Retinal pigment epithelial cell (primary cell): ENCODE measurements at regions not wholly inside any gene's neighbourhood (a gene's known extent, or its start where the extent isn't known, plus 50 kb on each side); places are given as distances from the start of the nearest gene placed in this dataset.
"Not testable (repeated sequence)": the region's sequence is repeated elsewhere in the genome, so short reads cannot be mapped to it uniquely, and the experiment has no call there.

ENCODE experiments used
- DNase-seq: peaks from one replicate; pipeline ENCODE4 v3.0.0-alpha.2; 2010; ENCODE audit warnings: low read depth
- H3K4me3 ChIP-seq: 2 replicates; pipeline ENCODE4 v1.5.1; 2011; ENCODE audit warnings: mild to moderate bottlenecking, low read length, control low read depth, moderate library complexity
- CTCF ChIP-seq: conservative IDR thresholded peaks from 2 replicates; pipeline ENCODE4 v1.5.1; 2011; ENCODE audit warnings: low read depth, low read length, control low read depth, inconsistent platforms

GRCh38 chr2:106292627-106293026, 98.5 kb upstream of the UXS1 start:
- no peak for TF ChIP-seq CTCF
- no peak overlapping the region for H3K4me3 ChIP-seq
- no peak for DNase-seq

DNA sequence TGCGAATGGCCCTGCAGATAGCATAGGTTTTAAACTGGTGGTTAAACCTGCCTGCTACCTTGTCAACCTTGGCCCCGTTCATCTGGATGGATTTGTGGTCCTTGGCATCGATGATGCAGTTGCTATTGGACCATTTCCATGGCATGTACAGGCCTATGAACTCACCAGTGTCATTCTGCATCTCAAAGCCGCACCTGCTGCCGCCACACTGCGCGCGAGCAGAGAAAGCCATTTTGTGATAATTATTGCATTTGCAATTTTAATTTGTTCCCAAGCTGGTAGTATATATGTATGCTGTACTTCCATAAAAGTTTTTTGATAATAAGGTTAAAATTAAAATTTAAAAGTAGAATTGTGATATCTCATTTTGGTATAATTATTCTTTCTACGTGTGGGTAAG, 94.8 kb upstream of the UXS1 start:
- no peak for DNase-seq
- H3K4me3 ChIP-seq, result no peak overlapping the region
- no peak for TF ChIP-seq CTCF

- DNase-seq, result no peak
- H3K4me3 ChIP-seq, result no peak overlapping the region
- TF ChIP-seq CTCF, result no peak
Measured at GRCh38 chr2:106285237-106285829, 91.2 kb upstream of the UXS1 start.

DNA sequence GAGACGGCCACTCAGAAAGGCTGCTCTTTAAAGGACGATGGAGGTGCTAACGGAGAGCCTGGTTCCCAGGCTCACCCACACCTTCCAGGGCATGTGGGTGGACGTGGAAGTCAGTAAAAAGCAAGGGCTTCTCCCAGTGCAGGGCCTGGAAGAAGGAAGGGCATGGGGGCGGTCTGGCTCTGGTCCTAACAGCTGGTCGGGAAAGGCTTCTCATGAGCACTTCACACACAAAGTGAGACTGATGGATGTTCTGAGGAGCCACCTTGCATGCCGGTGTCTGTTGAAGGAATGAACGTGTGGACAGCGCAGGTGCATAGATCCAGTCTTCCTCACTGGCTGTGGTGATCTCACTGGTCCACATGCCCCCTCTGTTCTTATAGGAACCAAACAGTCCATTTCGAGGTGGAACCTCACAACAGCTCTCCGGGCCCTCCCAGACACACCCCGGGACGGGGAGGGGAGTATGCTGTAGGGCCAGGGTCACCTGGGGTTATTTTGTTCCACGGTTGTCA, 90.6 kb upstream of the UXS1 start:
- no peak for DNase-seq
- no peak for TF ChIP-seq CTCF
- no peak overlapping the region for H3K4me3 ChIP-seq

DNA sequence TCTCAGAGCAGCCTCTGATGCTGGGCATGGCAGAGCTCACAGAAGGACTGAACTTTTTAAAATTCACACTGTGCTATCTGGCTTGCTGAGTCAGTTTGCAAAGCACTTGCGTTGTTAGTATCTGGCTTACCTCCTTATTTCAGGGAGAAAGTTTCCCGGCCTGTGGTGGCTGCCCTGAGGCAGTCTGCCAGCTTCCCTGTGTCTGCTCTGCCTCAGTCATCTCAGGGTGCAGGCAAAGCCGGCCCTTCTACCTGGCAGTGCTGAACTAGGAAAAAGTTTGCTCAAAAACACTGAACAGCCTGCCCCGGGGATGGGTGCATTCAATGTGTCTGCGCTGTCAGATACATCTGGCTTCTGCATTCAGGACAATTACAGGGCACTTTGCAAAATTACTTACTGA, 90.2 kb upstream of the UXS1 start:
- no peak for TF ChIP-seq CTCF
- no peak for DNase-seq
- no peak overlapping the region for H3K4me3 ChIP-seq

- DNase-seq, result not testable (repeated sequence)
Measured at GRCh38 chr2:106283228-106284152, 89.4 kb upstream of the UXS1 start.

DNA sequence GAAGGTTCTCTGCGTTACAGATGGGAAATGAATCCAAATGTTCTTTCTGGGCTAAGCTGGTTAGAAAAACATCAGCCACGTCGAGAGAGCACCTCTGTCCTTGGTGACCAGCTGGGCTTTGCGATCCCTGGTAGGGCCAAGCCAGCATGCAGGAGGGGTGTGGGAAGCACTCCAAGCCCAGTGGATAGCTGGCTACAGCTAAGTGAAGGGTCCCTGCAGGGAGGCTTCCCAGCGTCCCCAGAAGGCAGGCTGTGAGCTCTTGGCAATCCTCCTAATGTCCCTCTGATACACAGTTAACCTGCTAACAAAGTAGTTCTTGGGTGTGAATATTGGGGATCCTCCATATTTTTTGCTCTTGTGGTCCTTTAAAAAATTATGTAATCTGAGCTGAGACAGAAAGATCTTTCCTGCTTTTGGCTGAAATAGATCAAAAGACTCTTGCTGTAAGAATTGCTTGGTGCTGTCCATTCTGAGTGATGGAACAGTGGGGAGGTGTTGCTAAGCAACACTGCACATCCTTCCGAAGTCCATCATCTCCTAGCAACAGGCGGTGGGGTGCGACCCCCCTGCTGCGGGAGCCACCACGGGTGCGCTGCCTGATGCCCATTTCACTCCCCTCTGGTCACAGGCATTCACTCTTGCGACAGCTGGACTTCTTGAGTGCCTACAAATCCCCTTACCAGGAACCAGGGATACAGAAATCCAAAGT, 88.5 kb upstream of the UXS1 start:
- no peak for DNase-seq
- no peak overlapping the region for H3K4me3 ChIP-seq
- TF ChIP-seq CTCF, result no peak

More at GRCh38 chr2:106283228-106284152, 89.4 kb upstream of the UXS1 start:
- H3K4me3 ChIP-seq, result not testable (repeated sequence)

DNA sequence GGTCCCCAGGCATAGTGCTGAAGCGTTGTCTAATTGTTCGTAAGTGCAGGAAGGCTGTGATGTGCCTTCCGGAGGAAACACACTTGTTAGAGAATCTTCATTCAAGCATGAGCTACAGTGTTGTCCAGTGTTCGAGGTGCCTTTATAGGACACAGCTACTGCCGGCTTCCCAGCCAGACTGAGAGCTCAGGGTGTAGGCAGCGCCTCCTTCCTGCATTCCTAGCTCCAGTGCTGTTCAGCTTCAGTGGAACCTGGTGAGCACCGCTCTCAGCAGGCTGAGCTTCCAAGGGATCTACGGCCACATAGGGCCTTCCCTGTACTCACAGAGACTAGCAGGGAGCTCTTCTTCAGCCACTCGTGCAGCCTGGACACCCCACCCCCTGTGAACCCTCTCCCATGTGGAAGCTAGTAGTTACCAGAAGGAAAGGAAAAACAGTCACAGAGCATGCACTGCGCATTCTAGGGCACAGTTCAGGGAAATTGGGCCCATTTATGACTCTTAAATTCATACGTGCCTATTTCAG, 87.9 kb upstream of the UXS1 start:
- not testable (repeated sequence) for DNase-seq, H3K4me3 ChIP-seq
